ENCODE measurements at regions not wholly inside any gene's neighbourhood (a gene's known extent, or its start where the extent isn't known, plus 50 kb on each side); places are given as distances from the start of the nearest gene placed in this dataset.

DNA sequence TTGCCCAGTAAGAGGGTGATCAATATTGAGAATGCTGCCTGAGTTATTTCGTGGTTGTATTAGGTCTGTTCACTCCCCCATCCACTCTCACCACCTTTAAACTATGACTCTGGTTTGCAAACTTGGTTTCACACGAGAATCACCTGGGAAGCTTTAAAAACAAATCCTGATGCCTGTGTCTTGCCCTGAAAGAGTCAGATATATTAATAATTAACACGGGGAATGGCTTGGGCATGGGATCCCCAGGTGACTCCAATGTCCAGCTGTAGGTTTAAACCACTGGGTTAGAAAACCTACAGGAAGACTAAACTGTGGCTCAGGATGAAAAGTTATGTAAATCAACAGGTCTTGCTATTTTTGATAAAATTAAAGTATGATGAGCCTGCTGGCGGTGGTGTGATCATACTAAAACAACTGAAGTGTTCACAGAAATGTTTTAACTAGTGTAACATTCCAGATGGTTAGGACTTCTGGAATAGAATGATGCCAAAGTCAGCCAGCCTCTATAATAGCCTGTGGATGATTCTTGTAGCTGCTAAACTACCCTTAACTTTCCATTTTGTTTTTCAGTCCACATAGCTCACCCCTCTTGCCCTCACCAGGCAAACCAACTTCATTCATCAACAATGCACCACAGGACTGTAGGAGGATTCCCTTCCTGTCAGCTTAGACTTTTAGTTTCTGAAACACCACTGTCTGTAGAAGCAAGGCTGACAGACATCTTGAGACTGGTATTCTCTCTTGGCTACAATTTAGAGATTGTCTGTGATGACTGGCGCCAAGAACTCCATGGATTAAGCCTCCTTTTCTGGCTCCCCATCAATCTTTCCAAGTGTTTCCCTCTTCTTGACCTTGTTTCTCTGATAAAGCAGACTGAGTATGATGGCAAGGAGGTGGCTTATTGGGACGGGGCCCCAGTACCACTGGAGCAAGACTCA lies 119.1 kb upstream of the ADAMTS9 start:
- no peaks in the 10 kb centered on the region for H3K9me3 ChIP-seq
- no peak for TF ChIP-seq CTCF (IDR thresholded peaks at IDR 0.05)
- H3K4me3 ChIP-seq, result no peak overlapping the region
- H3K27me3 ChIP-seq, result no peaks in the 10 kb centered on the region
- intact Hi-C loops (cut with DNase I; ENCODE audit: low total_unique reads), result no loop called here
- no peak overlapping the region for H3K27ac ChIP-seq
- DNase-seq, result no peak
- H3K36me3 ChIP-seq, result peaks cover 0 to 8% (median 1%) of the 10 kb centered on the region in 3 donors
- H3K4me1 ChIP-seq, result peaks cover 0 to 24% (median 7%) of the 10 kb centered on the region in 4 donors

GRCh38 chr3:64805978-64806377 lies 118.2 kb upstream of the ADAMTS9 start:
- Histone ChIP-seq H3K4me3 (no peak overlapping the region), H3K27ac (no peak overlapping the region), H3K9me3 (no peaks in the 10 kb centered on the region), H3K27me3 (no peaks in the 10 kb centered on the region), H3K4me1 (peaks cover 0 to 24% (median 7%) of the 10 kb centered on the region in 4 donors), H3K36me3 (peaks cover 5 to 17% (median 10%) of the 10 kb centered on the region in 3 donors)
- no peak for DNase-seq
- TF ChIP-seq CTCF (IDR thresholded peaks at IDR 0.05), result no peak
- intact Hi-C loops (cut with DNase I; ENCODE audit: low total_unique reads), result no loop called here

- Histone ChIP-seq H3K27me3 (no peaks in the 10 kb centered on the region), H3K27ac (no peak overlapping the region), H3K4me3 (no peak overlapping the region), H3K4me1 (peaks cover 0 to 24% (median 7%) of the 10 kb centered on the region in 4 donors), H3K9me3 (no peaks in the 10 kb centered on the region), H3K36me3 (peaks cover 5 to 17% (median 10%) of the 10 kb centered on the region in 3 donors)
- intact Hi-C loops (cut with DNase I; ENCODE audit: low total_unique reads), result no loop called here
- no peak for DNase-seq
- TF ChIP-seq CTCF (IDR thresholded peaks at IDR 0.05), result no peak
Observed at GRCh38 chr3:64805248-64805647, 117.4 kb upstream of the ADAMTS9 start.

GRCh38 chr3:64803469-64803868 lies 115.7 kb upstream of the ADAMTS9 start:
- no peak overlapping the region for H3K4me3 ChIP-seq
- intact Hi-C loops (cut with DNase I; ENCODE audit: low total_unique reads), result no loop called here
- no peaks in the 10 kb centered on the region for H3K9me3 ChIP-seq
- no peak for TF ChIP-seq CTCF (IDR thresholded peaks at IDR 0.05)
- H3K36me3 ChIP-seq, result peaks cover 5 to 26% (median 18%) of the 10 kb centered on the region in 3 donors
- no peak for DNase-seq
- no peak overlapping the region for H3K27ac ChIP-seq
- peaks cover 0 to 30% (median 6%) of the 10 kb centered on the region in 4 donors for H3K4me1 ChIP-seq
- no peaks in the 10 kb centered on the region for H3K27me3 ChIP-seq

DNA sequence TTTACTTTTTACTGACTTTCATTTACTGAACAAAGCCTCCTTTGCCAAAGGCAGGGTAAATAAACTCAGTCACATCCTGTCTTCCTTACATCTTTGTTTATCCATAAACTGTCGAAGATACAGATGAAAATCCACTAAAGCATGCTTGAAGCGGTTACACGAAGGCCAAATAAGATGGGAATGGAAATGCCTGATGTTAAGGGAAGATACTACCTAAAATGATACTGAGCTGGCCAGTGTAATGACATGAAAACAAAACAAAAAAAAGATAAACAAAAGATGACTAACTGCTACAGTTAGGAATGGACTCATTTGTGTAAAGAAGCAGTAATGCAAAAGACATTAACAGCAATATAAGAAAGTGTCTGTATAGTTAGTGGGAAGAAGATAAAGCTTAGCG lies 114.7 kb upstream of the ADAMTS9 start:
- DNase-seq, result no peak
- TF ChIP-seq CTCF (IDR thresholded peaks at IDR 0.05), result no peak
- H3K9me3 ChIP-seq, result no peaks in the 10 kb centered on the region

More for the DNA sequence above, 114.7 kb upstream of the ADAMTS9 start:
- H3K4me1 ChIP-seq, result peaks cover 0 to 36% (median 11%) of the 10 kb centered on the region in 4 donors
- peaks cover 5 to 26% (median 18%) of the 10 kb centered on the region in 3 donors for H3K36me3 ChIP-seq
- intact Hi-C loops (cut with DNase I; ENCODE audit: low total_unique reads), result no loop called here
- no peak overlapping the region for H3K27ac ChIP-seq
- H3K4me3 ChIP-seq, result no peak overlapping the region
- no peaks in the 10 kb centered on the region for H3K27me3 ChIP-seq

All from tibial artery (tissue), 4 donors.